ENCODE measurements at regions not wholly inside any gene's neighbourhood (a gene's known extent, or its start where the extent isn't known, plus 50 kb on each side); places are given as distances from the start of the nearest gene placed in this dataset.

DNA sequence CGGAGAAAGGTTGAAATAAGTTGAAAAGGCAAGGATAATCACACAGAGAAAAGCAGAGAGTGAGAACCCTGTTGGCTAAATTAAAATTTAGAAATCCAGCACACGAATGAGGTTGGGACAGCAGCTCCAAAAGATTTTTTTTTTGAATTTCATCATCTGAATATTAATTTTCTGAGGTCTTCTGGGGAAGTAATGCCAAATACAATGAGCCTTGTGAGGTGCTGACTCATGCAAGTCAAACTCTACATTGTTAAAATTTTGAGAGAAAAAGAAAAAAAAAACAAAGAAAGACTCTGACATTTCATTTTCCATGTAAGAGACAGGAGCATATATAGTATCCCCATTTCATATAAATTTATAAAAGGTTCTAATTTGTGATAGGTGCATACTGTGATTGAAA lies 614.2 kb upstream of the CDH2 start:
- Histone ChIP-seq H3K4me2 (ENCODE audit: low read length) (no peak overlapping the region), H4K20me1 (ENCODE audit: control insufficient read depth, insufficient read depth, low read depth, low read length) (no peaks in the 10 kb centered on the region), H3K27me3 (ENCODE audit: control insufficient read depth, low read length) (no peaks in the 10 kb centered on the region), H3K27ac (ENCODE audit: low read depth, low read length) (no peak overlapping the region), H3F3A (ENCODE audit: control insufficient read depth, insufficient read depth) (no peaks in the 10 kb centered on the region), H3K4me1 (ENCODE audit: control insufficient read depth, low read length) (no peaks in the 10 kb centered on the region), H3K36me3 (ENCODE audit: control insufficient read depth, low read length) (no peaks in the 10 kb centered on the region), H3K4me3 (ENCODE audit: low read length) (no peak overlapping the region), H3K9me2 (replicated peaks; ENCODE audit: control insufficient read depth, low read length) (no peaks in the 10 kb centered on the region), H3K79me2 (ENCODE audit: control insufficient read depth, low read length) (no peaks in the 10 kb centered on the region), H3K9me3 (ENCODE audit: control insufficient read depth, insufficient read depth, low read length) (no peaks in the 10 kb centered on the region)
- no peak for TF ChIP-seq EZH2phosphoT487 (IDR thresholded peaks at IDR 0.05; ENCODE audit: borderline replicate concordance, low read length)
- TF ChIP-seq, protein P1, sequence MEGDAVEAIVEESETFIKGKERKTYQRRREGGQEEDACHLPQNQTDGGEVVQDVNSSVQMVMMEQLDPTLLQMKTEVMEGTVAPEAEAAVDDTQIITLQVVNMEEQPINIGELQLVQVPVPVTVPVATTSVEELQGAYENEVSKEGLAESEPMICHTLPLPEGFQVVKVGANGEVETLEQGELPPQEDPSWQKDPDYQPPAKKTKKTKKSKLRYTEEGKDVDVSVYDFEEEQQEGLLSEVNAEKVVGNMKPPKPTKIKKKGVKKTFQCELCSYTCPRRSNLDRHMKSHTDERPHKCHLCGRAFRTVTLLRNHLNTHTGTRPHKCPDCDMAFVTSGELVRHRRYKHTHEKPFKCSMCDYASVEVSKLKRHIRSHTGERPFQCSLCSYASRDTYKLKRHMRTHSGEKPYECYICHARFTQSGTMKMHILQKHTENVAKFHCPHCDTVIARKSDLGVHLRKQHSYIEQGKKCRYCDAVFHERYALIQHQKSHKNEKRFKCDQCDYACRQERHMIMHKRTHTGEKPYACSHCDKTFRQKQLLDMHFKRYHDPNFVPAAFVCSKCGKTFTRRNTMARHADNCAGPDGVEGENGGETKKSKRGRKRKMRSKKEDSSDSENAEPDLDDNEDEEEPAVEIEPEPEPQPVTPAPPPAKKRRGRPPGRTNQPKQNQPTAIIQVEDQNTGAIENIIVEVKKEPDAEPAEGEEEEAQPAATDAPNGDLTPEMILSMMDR (IDR thresholded peaks at IDR 0.05; ENCODE audit: low read depth, low read length, poor library complexity, severe bottlenecking): no peak

DNA sequence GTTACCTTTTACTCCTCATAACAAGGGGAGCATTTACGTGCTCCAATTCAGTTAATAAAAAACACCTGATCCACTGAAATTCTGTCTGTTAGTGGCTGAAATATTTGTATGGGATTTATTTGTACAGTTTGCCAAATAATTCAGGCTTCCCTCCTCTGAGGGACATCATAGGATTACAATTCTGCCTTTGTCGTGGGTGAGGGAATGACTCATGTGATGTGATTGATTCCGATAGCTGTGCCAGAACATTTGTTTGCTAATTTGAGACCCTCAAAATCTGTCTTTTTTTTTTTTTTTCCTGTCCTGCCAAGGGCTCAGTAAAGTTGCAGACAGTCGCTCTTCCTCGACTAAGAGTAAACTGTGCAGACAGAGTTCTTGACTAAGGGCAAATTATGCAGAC lies 612.6 kb upstream of the CDH2 start:
- Histone ChIP-seq H3K79me2 (ENCODE audit: control insufficient read depth, low read length) (no peaks in the 10 kb centered on the region), H3K4me1 (ENCODE audit: control insufficient read depth, low read length) (no peaks in the 10 kb centered on the region), H3F3A (ENCODE audit: control insufficient read depth, insufficient read depth) (no peaks in the 10 kb centered on the region), H3K27me3 (ENCODE audit: control insufficient read depth, low read length) (no peaks in the 10 kb centered on the region), H4K20me1 (ENCODE audit: control insufficient read depth, insufficient read depth, low read depth, low read length) (no peaks in the 10 kb centered on the region), H3K9me3 (ENCODE audit: control insufficient read depth, insufficient read depth, low read length) (no peaks in the 10 kb centered on the region), H3K27ac (ENCODE audit: low read depth, low read length) (no peak overlapping the region), H3K9me2 (replicated peaks; ENCODE audit: control insufficient read depth, low read length) (no peaks in the 10 kb centered on the region), H3K4me3 (ENCODE audit: low read length) (no peak overlapping the region), H3K4me2 (ENCODE audit: low read length) (no peak overlapping the region), H3K36me3 (ENCODE audit: control insufficient read depth, low read length) (no peaks in the 10 kb centered on the region)
- TF ChIP-seq, protein P1 (IDR thresholded peaks at IDR 0.05; ENCODE audit: low read depth, low read length, poor library complexity, severe bottlenecking): no peak
- TF ChIP-seq EZH2phosphoT487 (IDR thresholded peaks at IDR 0.05; ENCODE audit: borderline replicate concordance, low read length): no peak

DNA sequence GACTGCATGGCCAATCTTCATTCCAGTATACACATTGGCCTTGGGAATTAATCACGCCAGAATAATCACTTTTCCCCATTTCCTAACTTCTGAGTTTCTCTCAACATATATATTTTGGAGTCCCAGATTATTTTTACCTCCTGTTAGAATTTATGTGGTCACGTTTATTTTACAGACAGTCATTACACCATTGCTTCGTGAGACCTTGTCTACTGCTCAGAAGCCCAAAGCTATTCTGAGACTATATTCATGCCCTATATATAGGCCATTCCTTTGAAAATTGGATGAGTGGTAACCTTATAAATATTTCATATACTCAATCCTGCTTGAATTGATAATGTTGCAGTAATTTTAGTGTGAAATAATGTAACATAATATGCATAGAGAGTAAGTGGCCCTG lies 610.0 kb upstream of the CDH2 start:
- TF ChIP-seq, protein P1 (IDR thresholded peaks at IDR 0.05; ENCODE audit: low read depth, low read length, poor library complexity, severe bottlenecking): no peak
- no peak for TF ChIP-seq EZH2phosphoT487 (IDR thresholded peaks at IDR 0.05; ENCODE audit: borderline replicate concordance, low read length)
- Histone ChIP-seq H3K9me3 (ENCODE audit: control insufficient read depth, insufficient read depth, low read length) (no peaks in the 10 kb centered on the region), H4K20me1 (ENCODE audit: control insufficient read depth, insufficient read depth, low read depth, low read length) (no peaks in the 10 kb centered on the region)

More for the DNA sequence above, 610.0 kb upstream of the CDH2 start:
- Histone ChIP-seq H3K4me3 (ENCODE audit: low read length) (no peak overlapping the region), H3K36me3 (ENCODE audit: control insufficient read depth, low read length) (no peaks in the 10 kb centered on the region), H3K4me2 (ENCODE audit: low read length) (no peak overlapping the region), H3K79me2 (ENCODE audit: control insufficient read depth, low read length) (no peaks in the 10 kb centered on the region), H3F3A (ENCODE audit: control insufficient read depth, insufficient read depth) (no peaks in the 10 kb centered on the region), H3K27me3 (ENCODE audit: control insufficient read depth, low read length) (no peaks in the 10 kb centered on the region), H3K4me1 (ENCODE audit: control insufficient read depth, low read length) (no peaks in the 10 kb centered on the region), H3K9me2 (replicated peaks; ENCODE audit: control insufficient read depth, low read length) (no peaks in the 10 kb centered on the region), H3K27ac (ENCODE audit: low read depth, low read length) (no peak overlapping the region)

Data from DOHH2 (cell line).